Neural cell (in vitro differentiated cells): ENCODE measurements at regions not wholly inside any gene's neighbourhood (a gene's known extent, or its start where the extent isn't known, plus 50 kb on each side); places are given as distances from the start of the nearest gene placed in this dataset.

Experiments
- H2AFZ ChIP-seq: fragments of 200-600, 300-800 bp; sonication (generic), shearing (Covaris generic); 2 replicates; pipeline ENCODE4 v1.6.0; 2014; ENCODE audit warnings: low read depth, mild to moderate bottlenecking, antibody characterized with exemption, low read length, moderate library complexity
- H3F3A ChIP-seq: fragments of 200-600 bp; shearing (Covaris generic); 2 replicates; pipeline ENCODE4 v1.6.1; 2016; ENCODE audit warnings: mild to moderate bottlenecking, moderate library complexity, mixed read lengths, antibody characterized with exemption, low read length; ENCODE audit not compliant: insufficient read depth, poor library complexity, severe bottlenecking
- H3K27ac ChIP-seq: fragments of 200-600, 300-800 bp; sonication (generic), shearing (Covaris generic); 2 replicates; pipeline ENCODE4 v1.5.1; 2014; ENCODE audit warnings: mild to moderate bottlenecking, low read length, moderate library complexity
- H3K27me3 ChIP-seq: fragments of 300-800, 200-600 bp; sonication (generic), shearing (Covaris generic); 2 replicates; pipeline ENCODE4 v1.6.0; 2014; ENCODE audit warnings: mild to moderate bottlenecking, low read depth, low read length, moderate library complexity; ENCODE audit not compliant: insufficient read depth
- H3K36me3 ChIP-seq: fragments of 300-800, 200-600 bp; sonication (generic), shearing (Covaris generic); 2 replicates; pipeline ENCODE4 v1.5.1; 2014; ENCODE audit warnings: mild to moderate bottlenecking, antibody characterized with exemption, low read length, moderate library complexity; ENCODE audit not compliant: insufficient read depth
- H3K4me2 ChIP-seq: fragments of 300-800, 200-600 bp; sonication (generic), shearing (Covaris generic); 2 replicates; pipeline ENCODE4 v1.6.0; 2014; ENCODE audit warnings: mild to moderate bottlenecking, low read length
- H3K4me3 ChIP-seq: fragments of 300-800, 200-600 bp; sonication (generic), shearing (Covaris generic); 2 replicates; pipeline ENCODE4 v1.5.1; 2014; ENCODE audit warnings: mild to moderate bottlenecking, low read length, moderate library complexity
- H3K79me2 ChIP-seq: fragments of 200-600 bp; shearing (Covaris generic); replicated peaks from 2 replicates; pipeline ENCODE4 v1.6.0; 2014; ENCODE audit warnings: mild to moderate bottlenecking, low read length, moderate library complexity; ENCODE audit not compliant: insufficient read depth
- H3K9ac ChIP-seq: fragments of 300-800, 200-600 bp; sonication (generic), shearing (Covaris generic); 2 replicates; pipeline ENCODE4 v1.6.1; 2016; ENCODE audit warnings: mild to moderate bottlenecking, low read length, mixed read lengths
- H3K9me2 ChIP-seq: fragments of 200-600 bp; shearing (Covaris generic); 2 replicates; pipeline ENCODE4 v1.6.1; 2016; ENCODE audit warnings: mild to moderate bottlenecking, low read length, mixed read lengths; ENCODE audit not compliant: insufficient read depth
- H3K9me3 ChIP-seq: fragments of 200-600, 300-800 bp; sonication (generic), shearing (Covaris generic); 2 replicates; pipeline ENCODE4 v1.6.1; 2016; ENCODE audit warnings: mild to moderate bottlenecking, mixed run types, low read length, moderate library complexity, mixed read lengths
- H4K20me1 ChIP-seq: fragments of 200-600 bp; shearing (Covaris generic); 2 replicates; pipeline ENCODE4 v1.6.1; 2016; ENCODE audit warnings: mild to moderate bottlenecking, mixed run types; ENCODE audit not compliant: insufficient read depth
- CTCF ChIP-seq: fragments of 450-650 bp; IDR thresholded peaks from 2 replicates; pipeline ENCODE4 v1.5.1; 2014; ENCODE audit warnings: antibody characterized with exemption, mild to moderate bottlenecking, moderate library complexity; ENCODE audit not compliant: poor library complexity, severe bottlenecking
- EP300 ChIP-seq: fragments of 450-650 bp; conservative IDR thresholded peaks from 2 replicates; pipeline ENCODE4 v1.6.1; 2014; ENCODE audit warnings: antibody characterized with exemption, mild to moderate bottlenecking, moderate library complexity; ENCODE audit not compliant: poor library complexity, severe bottlenecking
- EZH2 ChIP-seq: fragments of 200-600, 300-800 bp; shearing (Covaris generic), sonication (generic); IDR thresholded peaks from 2 replicates; pipeline ENCODE4 v1.6.1; 2014; ENCODE audit warnings: antibody characterized with exemption, low read length, borderline replicate concordance, mild to moderate bottlenecking; ENCODE audit not compliant: insufficient read depth, poor library complexity, severe bottlenecking
- MXI1 ChIP-seq: fragments of 450-650 bp; conservative IDR thresholded peaks from 2 replicates; pipeline ENCODE4 v1.6.1; 2014; ENCODE audit warnings: antibody characterized with exemption, mild to moderate bottlenecking; ENCODE audit not compliant: poor library complexity, severe bottlenecking
- POLR2AphosphoS5 ChIP-seq: IDR thresholded peaks from 2 replicates; pipeline ENCODE4 v1.6.1; 2012
- RAD21 ChIP-seq: fragments of 450-650 bp; conservative IDR thresholded peaks from 2 replicates; pipeline ENCODE4 v1.6.1; 2014; ENCODE audit warnings: antibody characterized with exemption, mild to moderate bottlenecking, moderate library complexity
- SMC3 ChIP-seq: fragments of 450-650 bp; conservative IDR thresholded peaks from 2 replicates; pipeline ENCODE4 v1.6.1; 2014; ENCODE audit warnings: antibody characterized with exemption, mild to moderate bottlenecking, moderate library complexity; ENCODE audit not compliant: poor library complexity
- TAF1 ChIP-seq: IDR thresholded peaks from 2 replicates; pipeline ENCODE4 v1.6.1; 2012; ENCODE audit warnings: low read depth
- TF ChIP-seq, protein P1 (sequence below): IDR thresholded peaks from 2 replicates; pipeline ENCODE4 v1.6.1; 2012; ENCODE audit warnings: borderline replicate concordance

DNA sequence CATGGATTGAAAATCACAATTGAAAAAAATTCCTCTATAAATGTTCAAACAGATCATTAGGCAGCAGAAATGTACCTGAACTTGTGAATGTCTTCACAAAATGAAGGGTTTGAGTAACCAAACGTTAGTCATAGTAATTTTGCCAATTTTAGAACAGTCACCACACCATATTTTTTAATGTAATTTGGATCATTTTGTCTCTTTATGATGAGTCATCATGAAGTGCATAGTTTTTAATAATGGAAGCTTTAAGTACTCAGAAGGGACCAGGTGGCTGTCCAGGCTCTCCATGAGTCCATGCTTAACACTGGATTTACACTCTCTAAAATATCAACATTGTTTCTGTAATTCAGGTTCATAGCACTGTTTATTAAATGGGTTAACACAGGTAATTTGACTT, 219.2 kb downstream of the ETV1 start:
- Histone ChIP-seq H3K9me3 (no peaks in the 10 kb centered on the region), H3K27ac (no peak overlapping the region), H3K79me2 (no peaks in the 10 kb centered on the region), H3F3A (no peaks in the 10 kb centered on the region), H3K4me3 (no peak overlapping the region), H3K4me2 (no peak overlapping the region), H3K36me3 (no peaks in the 10 kb centered on the region), H2AFZ (no peak overlapping the region), H3K27me3 (no peaks in the 10 kb centered on the region), H3K9ac (no peak overlapping the region), H4K20me1 (no peaks in the 10 kb centered on the region), H3K9me2 (no peaks in the 10 kb centered on the region)
- TF ChIP-seq RAD21 (no peak), SMC3 (no peak), MXI1 (no peak), POLR2AphosphoS5 (no peak), CTCF (no peak), EP300 (no peak), TAF1 (no peak), EZH2 (no peak)
- TF ChIP-seq, protein P1, sequence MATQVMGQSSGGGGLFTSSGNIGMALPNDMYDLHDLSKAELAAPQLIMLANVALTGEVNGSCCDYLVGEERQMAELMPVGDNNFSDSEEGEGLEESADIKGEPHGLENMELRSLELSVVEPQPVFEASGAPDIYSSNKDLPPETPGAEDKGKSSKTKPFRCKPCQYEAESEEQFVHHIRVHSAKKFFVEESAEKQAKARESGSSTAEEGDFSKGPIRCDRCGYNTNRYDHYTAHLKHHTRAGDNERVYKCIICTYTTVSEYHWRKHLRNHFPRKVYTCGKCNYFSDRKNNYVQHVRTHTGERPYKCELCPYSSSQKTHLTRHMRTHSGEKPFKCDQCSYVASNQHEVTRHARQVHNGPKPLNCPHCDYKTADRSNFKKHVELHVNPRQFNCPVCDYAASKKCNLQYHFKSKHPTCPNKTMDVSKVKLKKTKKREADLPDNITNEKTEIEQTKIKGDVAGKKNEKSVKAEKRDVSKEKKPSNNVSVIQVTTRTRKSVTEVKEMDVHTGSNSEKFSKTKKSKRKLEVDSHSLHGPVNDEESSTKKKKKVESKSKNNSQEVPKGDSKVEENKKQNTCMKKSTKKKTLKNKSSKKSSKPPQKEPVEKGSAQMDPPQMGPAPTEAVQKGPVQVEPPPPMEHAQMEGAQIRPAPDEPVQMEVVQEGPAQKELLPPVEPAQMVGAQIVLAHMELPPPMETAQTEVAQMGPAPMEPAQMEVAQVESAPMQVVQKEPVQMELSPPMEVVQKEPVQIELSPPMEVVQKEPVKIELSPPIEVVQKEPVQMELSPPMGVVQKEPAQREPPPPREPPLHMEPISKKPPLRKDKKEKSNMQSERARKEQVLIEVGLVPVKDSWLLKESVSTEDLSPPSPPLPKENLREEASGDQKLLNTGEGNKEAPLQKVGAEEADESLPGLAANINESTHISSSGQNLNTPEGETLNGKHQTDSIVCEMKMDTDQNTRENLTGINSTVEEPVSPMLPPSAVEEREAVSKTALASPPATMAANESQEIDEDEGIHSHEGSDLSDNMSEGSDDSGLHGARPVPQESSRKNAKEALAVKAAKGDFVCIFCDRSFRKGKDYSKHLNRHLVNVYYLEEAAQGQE, result no peak

GRCh38 chr7:13774976-13775375, 214.5 kb downstream of the ETV1 start:
- Histone ChIP-seq H3K4me2 (no peak overlapping the region), H3K36me3 (no peaks in the 10 kb centered on the region), H3K4me3 (no peak overlapping the region), H4K20me1 (no peaks in the 10 kb centered on the region), H3K9me3 (no peaks in the 10 kb centered on the region), H3K9ac (no peak overlapping the region), H3F3A (no peaks in the 10 kb centered on the region), H3K9me2 (no peaks in the 10 kb centered on the region), H2AFZ (no peak overlapping the region), H3K27ac (no peak overlapping the region), H3K27me3 (no peaks in the 10 kb centered on the region), H3K79me2 (no peaks in the 10 kb centered on the region)
- TF ChIP-seq MXI1, result no peak
- no peak for TF ChIP-seq EZH2
- no peak for TF ChIP-seq SMC3
- no peak for TF ChIP-seq POLR2AphosphoS5
- TF ChIP-seq TAF1, result no peak
- TF ChIP-seq, protein P1, result no peak
